NCI-H146 treated with DMSO at 0.1 percent for 48 hours (cell line): ENCODE measurements at regions not wholly inside any gene's neighbourhood (a gene's known extent, or its start where the extent isn't known, plus 50 kb on each side); places are given as distances from the start of the nearest gene placed in this dataset.
A peak's percentile ranks its signal among the peaks of the same experiment; 100 is the strongest.

Source experiments
- DNase-seq: peaks from one replicate; lab custom pipeline; 2025; ENCODE audit not compliant: unreplicated experiment; lab: John Stamatoyannopoulos, UW

GRCh38 chr4:151997461-151997860, 236.7 kb upstream of the GATB start:
- no peak for DNase-seq

DNA sequence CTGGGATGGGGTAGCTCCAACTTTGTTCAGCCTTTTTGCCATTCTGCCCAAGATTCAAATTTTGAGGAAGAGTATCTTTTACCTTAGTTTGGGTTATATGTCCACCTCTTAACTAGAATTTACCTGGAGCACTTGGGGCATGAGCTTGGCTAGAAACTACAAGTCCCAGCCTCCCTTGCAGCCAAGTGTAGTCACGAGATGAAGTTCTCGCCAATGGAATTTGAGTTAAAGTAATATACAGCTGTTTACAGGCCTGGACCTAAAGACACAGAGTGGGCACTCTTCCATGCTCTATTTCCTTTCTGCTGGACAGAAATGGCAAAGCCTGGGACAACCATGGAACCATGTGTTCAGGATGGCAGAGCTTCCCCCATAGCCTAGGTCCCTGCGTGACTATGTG, 233.6 kb upstream of the GATB start:
- no peak for DNase-seq

DNA sequence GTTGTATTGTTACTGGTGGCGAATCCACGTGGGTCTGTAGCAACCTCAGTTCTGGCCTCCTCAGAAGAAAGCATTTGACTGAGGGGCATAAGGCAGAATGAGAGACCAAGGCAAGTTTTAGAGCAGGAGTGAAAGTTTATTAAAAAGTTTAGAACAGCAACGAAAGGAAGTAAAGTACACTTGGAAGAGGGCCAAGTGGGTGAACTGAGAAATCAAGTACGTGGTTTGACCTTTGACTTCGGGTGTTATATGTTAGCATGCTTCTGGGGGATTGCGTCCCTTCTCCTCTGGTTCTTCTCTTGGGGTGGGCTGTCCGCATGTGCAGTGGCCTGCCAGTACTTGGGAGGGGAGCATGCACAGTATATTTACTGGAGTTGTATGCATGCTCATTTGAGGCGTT, 232.7 kb upstream of the GATB start:
- DNase-seq: no peak

DNA sequence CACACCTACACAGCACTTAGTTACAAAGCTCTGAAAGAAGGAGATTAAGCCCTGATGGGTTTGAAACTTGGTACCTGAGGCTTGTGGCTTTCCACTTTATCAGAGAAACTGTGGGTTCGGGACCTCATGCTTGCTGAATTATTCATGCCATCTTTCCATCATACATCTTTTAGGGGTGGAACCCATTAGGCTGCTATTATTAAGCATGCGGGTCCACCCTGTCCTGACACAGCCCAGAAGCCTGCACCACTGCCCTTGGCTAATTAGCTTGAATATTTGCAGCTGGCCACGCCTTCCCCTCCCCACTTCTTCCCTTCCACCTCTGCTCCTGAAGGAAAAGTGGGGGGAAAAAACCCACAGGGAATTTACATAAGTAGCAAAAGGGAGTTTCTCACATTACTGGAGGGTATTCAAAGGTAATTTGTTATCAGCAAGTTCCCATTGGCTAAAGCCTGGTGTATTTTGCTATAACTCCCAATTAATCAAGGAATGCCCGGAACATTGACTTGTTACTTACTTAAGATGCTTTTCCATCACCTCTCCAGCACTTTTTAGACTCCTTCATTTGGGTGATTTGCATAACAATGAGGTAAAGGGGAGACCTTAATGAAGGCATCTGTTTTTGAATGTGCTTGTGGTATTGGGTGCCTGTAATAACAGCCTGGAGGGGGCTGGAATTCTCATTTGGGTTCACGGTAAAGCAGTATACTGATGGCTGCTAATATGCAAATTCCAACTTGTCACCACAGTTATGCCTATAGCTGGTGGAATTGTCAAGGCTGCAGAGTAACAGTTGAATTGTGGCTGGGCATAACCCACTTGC, 231.7 kb upstream of the GATB start:
- no peak for DNase-seq

DNA sequence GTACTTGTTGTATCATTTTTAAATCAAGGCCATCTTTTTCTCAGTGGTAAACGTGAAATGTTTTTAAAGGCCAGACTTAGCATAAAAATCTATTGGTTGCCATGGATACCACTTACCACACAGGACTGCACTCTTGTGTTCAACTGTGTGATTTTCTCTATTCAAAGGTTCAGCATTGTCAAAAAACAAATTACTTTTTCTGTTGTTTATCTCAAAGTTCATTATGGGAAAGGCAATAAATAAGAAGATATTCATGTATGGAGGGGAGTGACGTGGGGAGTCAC, 231.0 kb upstream of the GATB start:
- DNase-seq: no peak

DNA sequence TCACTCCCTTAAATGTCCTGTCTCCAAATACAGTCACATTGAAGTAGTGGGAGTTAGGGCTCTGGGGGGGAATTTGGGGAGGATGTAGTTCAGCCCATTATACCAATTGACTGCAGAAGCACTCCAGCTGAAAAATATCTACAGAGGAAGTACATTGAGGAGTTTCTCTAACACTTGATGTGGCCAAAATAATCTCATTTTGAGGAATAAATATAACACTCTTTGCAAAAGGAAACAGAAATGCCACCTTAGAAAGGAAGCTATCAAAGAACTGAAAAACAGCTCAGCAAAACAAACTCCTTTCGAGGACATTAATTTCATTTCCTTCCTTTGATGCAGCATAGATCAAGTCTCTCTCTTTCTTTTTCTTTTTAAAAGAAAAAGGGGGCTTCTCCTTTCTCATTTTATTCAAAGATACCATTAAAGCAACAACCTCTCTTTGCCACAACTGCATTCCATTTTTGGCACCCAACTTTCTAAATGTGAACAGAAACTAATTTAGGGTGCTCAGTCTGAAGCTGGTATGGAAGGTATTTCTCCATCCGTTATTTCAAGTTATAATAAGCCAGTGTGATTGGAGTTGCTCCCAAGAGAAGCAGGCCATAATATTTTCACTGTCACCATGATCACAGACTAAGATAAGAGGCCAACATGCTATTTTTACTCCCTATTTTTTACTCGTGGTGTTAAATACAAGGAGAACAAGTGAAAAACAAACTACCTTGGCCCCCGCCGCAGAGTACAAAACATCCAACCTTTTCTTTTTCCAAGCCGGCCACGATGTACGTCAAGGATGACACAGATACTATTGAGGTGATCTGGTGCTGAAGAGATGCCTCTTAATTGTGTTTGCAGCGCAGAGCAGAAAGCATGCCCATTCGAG, 230.4 kb upstream of the GATB start:
- no peak for DNase-seq

DNA sequence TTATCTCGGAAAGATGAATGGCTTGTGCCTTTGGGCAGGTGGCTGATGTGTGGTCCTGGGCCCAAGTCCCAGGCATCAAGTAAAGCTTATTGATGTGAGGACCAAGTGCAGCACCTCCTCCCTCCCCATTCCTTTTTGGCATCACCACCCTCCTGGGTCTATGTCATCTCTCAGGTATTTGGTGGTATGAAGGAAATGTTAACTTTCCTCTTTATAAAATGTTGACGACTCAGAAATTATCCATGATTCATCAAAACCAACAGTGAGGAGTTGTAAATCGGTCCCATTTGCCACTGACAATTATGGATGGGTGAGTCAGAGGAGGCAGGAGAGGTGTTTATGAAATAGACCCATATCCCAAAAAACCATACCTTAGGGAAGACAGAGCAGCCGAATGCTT, 229.4 kb upstream of the GATB start:
- no peak for DNase-seq

GRCh38 chr4:151988591-151988990, 227.8 kb upstream of the GATB start:
- no peak for DNase-seq

DNA sequence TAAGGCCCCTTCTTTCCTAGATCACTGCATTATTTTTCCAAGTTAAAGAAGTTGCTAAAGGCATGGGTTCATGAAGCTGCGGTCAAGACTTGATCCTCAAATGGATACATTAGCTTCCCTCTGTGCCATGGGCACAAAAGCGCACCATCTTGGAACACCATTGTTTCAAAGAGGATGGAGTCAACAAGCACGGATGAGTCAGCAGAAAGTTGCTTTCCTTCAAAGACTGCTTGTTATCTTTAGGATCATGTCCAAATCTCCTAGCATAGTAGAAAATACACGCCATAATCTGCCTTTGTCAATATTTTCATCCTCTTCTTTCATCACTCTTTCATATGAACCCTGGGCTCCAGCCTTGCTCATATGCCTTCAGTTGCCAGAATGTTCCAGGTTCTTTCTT, 226.8 kb upstream of the GATB start:
- no peak for DNase-seq

DNA sequence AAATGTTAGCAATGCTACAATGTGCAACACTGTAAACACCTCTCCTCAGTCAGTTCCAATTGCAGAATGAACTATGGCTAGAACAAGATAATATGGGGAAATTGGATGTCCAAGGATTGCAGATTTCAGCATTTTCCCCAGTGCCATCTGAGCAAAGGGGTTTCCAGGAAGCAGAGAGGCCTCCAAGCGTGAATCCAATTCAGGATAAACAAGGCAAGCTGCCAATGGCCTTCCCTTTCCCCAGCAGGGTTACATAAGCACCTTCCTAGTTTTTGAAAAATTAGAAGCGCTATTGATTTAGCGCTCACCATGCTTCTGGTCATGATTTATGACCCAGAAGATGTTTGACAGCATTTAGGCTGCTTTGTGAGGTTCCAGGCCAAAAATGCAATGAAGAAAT, 223.0 kb upstream of the GATB start:
- DNase-seq: peak; percentile 66

GRCh38 chr4:151979819-151980218, 219.0 kb upstream of the GATB start:
- no peak for DNase-seq

DNA sequence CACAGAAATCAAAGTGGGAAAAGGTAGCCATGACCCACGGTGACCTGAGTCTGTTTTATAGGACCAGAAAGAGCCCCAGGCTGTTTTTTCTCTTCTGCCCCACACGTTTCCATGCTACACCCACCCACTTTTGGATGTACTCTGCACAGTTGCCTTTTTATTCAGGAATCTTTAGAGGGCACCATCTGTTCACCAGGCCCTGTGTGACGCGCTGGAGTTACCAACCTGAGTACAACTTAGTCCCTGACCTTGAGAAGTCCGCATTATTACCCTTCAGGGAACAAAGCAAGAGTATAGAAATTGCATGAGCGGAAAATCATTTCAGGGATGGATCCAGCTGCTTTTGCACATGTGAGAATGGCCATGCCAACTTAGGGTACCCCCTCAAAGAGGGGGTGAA, 207.8 kb upstream of the GATB start:
- DNase-seq: no peak

DNA sequence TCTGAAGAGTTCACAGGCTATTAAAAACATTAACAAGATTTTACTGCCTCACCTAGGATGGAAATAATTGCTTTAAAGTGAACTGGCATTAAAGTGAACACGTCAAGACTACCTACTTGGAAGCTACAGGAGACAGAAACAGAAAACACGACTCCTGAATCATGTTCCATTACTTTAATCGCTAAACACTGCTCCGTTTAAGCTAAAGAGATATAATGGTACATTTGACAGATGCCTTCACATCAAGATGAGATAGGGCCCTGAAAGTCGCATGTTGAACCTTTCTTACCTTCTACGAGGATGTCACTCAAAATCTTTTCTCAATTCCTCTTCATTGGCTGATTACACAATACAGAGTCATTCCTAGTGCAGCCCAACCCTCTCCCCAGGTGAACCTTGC, 206.3 kb upstream of the GATB start:
- DNase-seq: no peak

- no peak for DNase-seq
These were observed 201.5 kb upstream of the GATB start for GRCh38 chr4:151962138-151962823.

GRCh38 chr4:151961456-151961855, 200.6 kb upstream of the GATB start:
- no peak for DNase-seq

DNA sequence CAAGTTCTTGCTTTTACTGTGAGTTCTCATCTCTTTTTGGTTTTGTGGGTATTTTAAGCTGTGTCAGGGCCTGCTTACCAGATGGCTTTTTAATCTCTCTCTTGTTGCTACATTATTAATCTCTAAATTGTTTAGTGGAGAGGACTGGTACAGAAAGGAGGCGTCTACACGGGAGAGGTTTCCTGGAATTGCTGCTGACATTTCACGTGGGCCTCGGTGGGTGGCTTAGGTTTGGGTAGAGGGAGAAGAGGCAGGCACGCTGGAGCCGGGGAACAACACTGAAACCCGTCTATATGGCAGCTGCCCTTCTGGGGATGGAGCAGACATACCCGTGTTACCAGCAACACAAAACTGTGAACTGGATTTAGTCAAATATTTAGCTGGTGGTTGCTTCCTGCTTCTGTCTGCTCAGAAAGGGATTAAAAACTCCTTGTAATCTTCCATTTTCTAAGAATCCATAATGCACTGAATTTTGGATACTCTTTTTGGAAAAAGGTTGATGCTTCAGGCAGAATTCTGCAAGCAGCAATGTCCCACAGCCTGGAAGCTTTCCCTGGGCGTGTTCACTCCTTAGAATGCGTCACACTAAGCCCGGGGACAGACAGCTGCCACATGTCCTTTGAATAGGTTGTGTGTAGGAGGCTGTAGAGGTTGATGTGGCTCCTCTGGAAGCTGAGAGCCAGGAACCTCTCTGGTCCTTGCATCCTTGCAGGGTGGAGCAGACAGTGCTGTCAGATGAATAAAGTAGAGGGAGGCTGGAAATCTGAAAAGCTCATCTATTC, 199.8 kb upstream of the GATB start:
- DNase-seq: no peak

GRCh38 chr4:151957153-151957552, 196.3 kb upstream of the GATB start:
- peak; percentile 29 for DNase-seq

DNA sequence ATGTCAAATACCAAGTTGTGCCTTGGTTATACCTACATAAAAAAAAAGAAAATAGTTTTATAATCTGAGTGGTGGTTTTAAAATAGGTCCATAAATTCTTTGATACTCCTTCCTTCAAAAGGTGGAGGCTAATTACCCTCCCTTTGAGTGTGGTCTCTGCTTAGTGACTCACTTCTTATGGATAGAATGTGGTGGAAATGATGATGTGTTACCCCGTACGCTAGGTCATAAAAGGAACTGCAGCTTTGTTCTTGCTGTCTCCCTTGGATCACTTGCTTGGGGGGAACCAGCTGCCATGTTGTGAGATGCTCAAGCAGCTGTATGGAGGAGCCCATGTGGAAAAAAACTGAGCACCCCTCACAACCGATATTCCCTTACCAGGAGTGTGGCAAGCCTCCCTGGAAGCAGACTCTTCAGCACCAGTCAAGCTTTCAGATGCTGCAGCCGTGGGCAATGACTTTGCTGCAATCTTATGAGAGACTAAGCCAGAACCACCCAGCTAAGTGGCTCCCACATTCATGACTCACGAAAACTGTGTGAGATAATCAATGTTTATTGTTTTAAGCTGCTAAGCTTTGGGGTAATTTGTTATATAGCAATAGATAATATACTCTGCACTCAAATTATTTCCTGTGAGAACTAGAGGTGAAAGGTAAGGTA, 195.0 kb upstream of the GATB start:
- no peak for DNase-seq

DNA sequence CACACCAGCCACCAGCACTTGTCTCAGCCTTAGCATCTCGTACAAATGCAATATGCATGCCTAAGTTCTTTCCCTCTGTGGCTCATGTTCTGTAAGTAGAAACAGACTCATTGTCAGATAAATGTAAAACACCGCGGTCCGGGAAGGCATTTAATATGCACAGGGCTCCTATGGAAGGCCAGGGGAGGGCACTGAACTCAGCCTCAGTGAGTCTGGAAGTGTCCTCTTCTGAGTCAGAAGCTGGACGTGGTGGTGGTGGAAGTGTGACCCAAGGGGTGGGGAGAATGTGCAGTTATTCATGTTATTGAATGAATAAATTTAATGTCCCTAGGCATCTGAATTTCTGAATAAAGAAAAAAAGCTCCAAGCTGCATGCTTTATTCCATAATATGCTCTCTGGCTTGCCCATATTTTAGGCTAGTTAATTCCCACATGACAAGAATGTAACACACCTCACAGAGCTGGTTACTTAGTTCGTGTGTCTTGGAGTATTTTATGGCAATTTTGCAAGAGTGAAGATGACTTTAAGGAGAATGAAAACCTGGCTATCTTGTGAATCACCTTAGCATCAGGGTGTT, 193.1 kb upstream of the GATB start:
- DNase-seq: no peak

GRCh38 chr4:151953312-151953711, 192.5 kb upstream of the GATB start:
- no peak for DNase-seq
